Trophoblast cell (in vitro differentiated cells and primary cell): ENCODE measurements at regions not wholly inside any gene's neighbourhood (a gene's known extent, or its start where the extent isn't known, plus 50 kb on each side); places are given as distances from the start of the nearest gene placed in this dataset.

Source experiments
- DNase-seq, 2 donors: peaks; one replicate each; pipeline ENCODE4 v3.0.0-alpha.2; 2016
- H2AFZ ChIP-seq: 2 replicates; pipeline ENCODE4 v1.6.1; 2013; ENCODE audit warnings: low read length, moderate library complexity, mild to moderate bottlenecking; ENCODE audit not compliant: insufficient read depth, poor library complexity
- H2AK5ac ChIP-seq: 2 replicates; pipeline ENCODE4 v1.6.1; 2013; ENCODE audit warnings: mild to moderate bottlenecking, low read length
- H2BK120ac ChIP-seq: 2 replicates; pipeline ENCODE4 v1.6.1; 2013; ENCODE audit warnings: low read length, mild to moderate bottlenecking, moderate library complexity; ENCODE audit not compliant: insufficient read depth, poor library complexity
- H2BK12ac ChIP-seq: 2 replicates; pipeline ENCODE4 v1.6.1; 2013; ENCODE audit warnings: mild to moderate bottlenecking, low read length, moderate library complexity
- H2BK5ac ChIP-seq: 2 replicates; pipeline ENCODE4 v1.6.1; 2013; ENCODE audit warnings: low read length, low read depth, moderate library complexity, mild to moderate bottlenecking; ENCODE audit not compliant: poor library complexity
- H3K14ac ChIP-seq: 2 replicates; pipeline ENCODE4 v1.6.1; 2013; ENCODE audit warnings: mild to moderate bottlenecking, low read length
- H3K18ac ChIP-seq: 2 replicates; pipeline ENCODE4 v1.6.1; 2013; ENCODE audit warnings: mild to moderate bottlenecking, low read length
- H3K23ac ChIP-seq: 2 replicates; pipeline ENCODE4 v1.6.1; 2013; ENCODE audit warnings: low read length
- H3K27ac ChIP-seq: 2 replicates; pipeline ENCODE4 v1.5.1; 2013; ENCODE audit warnings: low read depth, mild to moderate bottlenecking, inconsistent platforms, low read length, moderate library complexity
- H3K27me3 ChIP-seq: 2 replicates; pipeline ENCODE4 v1.6.1; 2013; ENCODE audit warnings: inconsistent platforms, mild to moderate bottlenecking, low read length, moderate library complexity; ENCODE audit not compliant: insufficient read depth
- H3K36me3 ChIP-seq, 2 experiments: 1 replicate in 1 of 2; 2 replicates in 1 of 2; pipeline ENCODE4 v1.6.1; 2013; ENCODE audit warnings: low read length in 2 of 2, mild to moderate bottlenecking in 2 of 2, moderate library complexity in 1 of 2; ENCODE audit not compliant: insufficient read depth in 2 of 2, control insufficient read depth in 1 of 2
- H3K4ac ChIP-seq: 2 replicates; pipeline ENCODE4 v1.6.1; 2013; ENCODE audit warnings: low read depth, mild to moderate bottlenecking, low read length, moderate library complexity
- H3K4me1 ChIP-seq, 2 experiments: 1 replicate in 1 of 2; 2 replicates in 1 of 2; pipeline ENCODE4 v1.6.1; 2013; ENCODE audit warnings: low read length in 2 of 2, mild to moderate bottlenecking in 2 of 2, moderate library complexity in 1 of 2; ENCODE audit not compliant: insufficient read depth in 2 of 2, control insufficient read depth in 1 of 2
- H3K4me2 ChIP-seq: 2 replicates; pipeline ENCODE4 v1.6.1; 2013; ENCODE audit warnings: inconsistent platforms, mild to moderate bottlenecking, low read length, moderate library complexity
- H3K4me3 ChIP-seq: 2 replicates; pipeline ENCODE4 v1.5.1; 2013; ENCODE audit warnings: mild to moderate bottlenecking, low read depth, low read length, inconsistent platforms
- H3K79me1 ChIP-seq: one replicate; pipeline ENCODE4 v1.6.1; 2013; ENCODE audit warnings: low read length
- H3K79me2 ChIP-seq: 2 replicates; pipeline ENCODE4 v1.6.1; 2013; ENCODE audit warnings: low read length, mild to moderate bottlenecking; ENCODE audit not compliant: control insufficient read depth, insufficient read depth, poor library complexity
- H3K9ac ChIP-seq: 2 replicates; pipeline ENCODE4 v1.6.1; 2013; ENCODE audit warnings: mild to moderate bottlenecking, low read length
- H3K9me3 ChIP-seq: 2 replicates; pipeline ENCODE4 v1.6.1; 2013; ENCODE audit warnings: low read depth, mild to moderate bottlenecking, control low read depth, inconsistent platforms, low read length; ENCODE audit not compliant: insufficient read depth
- H4K12ac ChIP-seq: 2 replicates; pipeline ENCODE4 v1.6.1; 2013; ENCODE audit warnings: low read depth, mild to moderate bottlenecking, low read length, moderate library complexity
- H4K8ac ChIP-seq: 2 replicates; pipeline ENCODE4 v1.6.1; 2013; ENCODE audit warnings: low read depth, mild to moderate bottlenecking, low read length, moderate library complexity
- H4K91ac ChIP-seq: one replicate; pipeline ENCODE4 v1.6.1; 2013; ENCODE audit warnings: low read depth, mild to moderate bottlenecking, low read length, moderate library complexity
- WGBS: extraction: QIAGEN DNeasy Blood & Tissue Kit; methylation state at CpG from one replicate; pipeline ENCODE4 v1.1.7; 2013; ENCODE audit warnings: missing lambda C conversion rate; ENCODE audit not compliant: insufficient read length, insufficient coverage; ENCODE audit errors: extremely low coverage; 5-methylcytosine and 5-hydroxymethylcytosine counted together

GRCh38 chr16:50944436-50944835 lies 202.6 kb downstream of the CYLD start:
- no peak overlapping the region for H3K4me2 ChIP-seq
- no peak overlapping the region for H4K12ac ChIP-seq
- H3K9ac ChIP-seq: no peak overlapping the region
- H3K27me3 ChIP-seq: no peaks in the 10 kb centered on the region
- no peak for DNase-seq
- no peaks in the 10 kb centered on the region for H3K79me1 ChIP-seq
- H3K14ac ChIP-seq: no peak overlapping the region
- no peaks in the 10 kb centered on the region for H3K79me2 ChIP-seq
- peaks cover 1% of the 10 kb centered on the region for H3K9me3 ChIP-seq
- H4K91ac ChIP-seq: no peak overlapping the region
- no peak overlapping the region for H3K18ac ChIP-seq
- WGBS: no CpG with 5 or more reads among the region's 1 CpG
- H3K27ac ChIP-seq: no peak overlapping the region
- H2BK5ac ChIP-seq: no peak overlapping the region
- no peak overlapping the region for H3K4ac ChIP-seq
- H3K4me1 ChIP-seq: no peaks in the 10 kb centered on the region
- no peak overlapping the region for H3K4me3 ChIP-seq
- no peak overlapping the region for H3K23ac ChIP-seq
- no peak overlapping the region for H2BK12ac ChIP-seq
- H2BK120ac ChIP-seq: no peak overlapping the region
- no peak overlapping the region for H2AK5ac ChIP-seq
- no peak overlapping the region for H4K8ac ChIP-seq
- no peak overlapping the region for H2AFZ ChIP-seq
- H3K36me3 ChIP-seq: no peaks in the 10 kb centered on the region

GRCh38 chr16:50944033-50944432 lies 202.1 kb downstream of the CYLD start:
- no CpG with 5 or more reads among the region's 7 CpGs for WGBS
- no peak for DNase-seq
- Histone ChIP-seq H3K79me2 (no peaks in the 10 kb centered on the region), H3K18ac (no peak overlapping the region), H4K8ac (no peak overlapping the region), H3K4me2 (no peak overlapping the region), H2BK12ac (no peak overlapping the region), H3K4ac (no peak overlapping the region), H2BK5ac (no peak overlapping the region), H3K9ac (no peak overlapping the region), H3K9me3 (peaks cover 1% of the 10 kb centered on the region), H3K4me1 (no peaks in the 10 kb centered on the region), H3K79me1 (no peaks in the 10 kb centered on the region), H2AFZ (no peak overlapping the region), H3K36me3 (no peaks in the 10 kb centered on the region), H2BK120ac (no peak overlapping the region), H3K4me3 (no peak overlapping the region), H3K14ac (no peak overlapping the region), H2AK5ac (no peak overlapping the region), H3K23ac (no peak overlapping the region), H4K12ac (no peak overlapping the region), H4K91ac (no peak overlapping the region), H3K27me3 (no peaks in the 10 kb centered on the region), H3K27ac (no peak overlapping the region)

DNA sequence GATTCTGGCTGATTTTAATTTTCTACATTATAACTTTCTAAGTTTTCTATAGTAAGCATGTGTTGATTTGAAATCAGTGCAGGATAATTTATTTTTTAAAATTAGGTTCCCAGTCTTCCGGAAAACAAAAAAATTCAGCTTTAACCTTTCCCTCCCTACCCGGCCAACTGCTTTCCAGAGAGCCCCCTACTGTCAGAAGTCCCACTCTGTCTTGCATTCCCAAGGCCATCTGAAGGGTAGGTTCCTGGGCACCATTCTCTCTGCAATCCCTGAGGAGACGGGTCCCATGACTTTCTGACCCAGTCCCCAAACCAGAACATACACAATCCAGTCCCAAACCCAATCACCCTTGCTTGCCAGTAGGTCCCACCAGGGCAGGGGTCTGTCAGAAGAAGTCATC lies 200.3 kb downstream of the CYLD start:
- peaks cover under 1% of the 10 kb centered on the region for H3K9me3 ChIP-seq
- no peak overlapping the region for H2BK120ac ChIP-seq
- H3K23ac ChIP-seq: no peak overlapping the region
- H2AFZ ChIP-seq: no peak overlapping the region
- H2AK5ac ChIP-seq: no peak overlapping the region
- no peaks in the 10 kb centered on the region for H3K27me3 ChIP-seq
- no peak for DNase-seq
- no peak overlapping the region for H3K9ac ChIP-seq
- H3K36me3 ChIP-seq: no peaks in the 10 kb centered on the region
- H2BK12ac ChIP-seq: no peak overlapping the region
- no CpG with 5 or more reads among the region's 3 CpGs for WGBS
- H3K4me1 ChIP-seq: no peaks in the 10 kb centered on the region
- H3K14ac ChIP-seq: no peak overlapping the region
- no peak overlapping the region for H3K4me3 ChIP-seq
- no peaks in the 10 kb centered on the region for H3K79me1 ChIP-seq
- H3K4me2 ChIP-seq: no peak overlapping the region
- no peak overlapping the region for H3K18ac ChIP-seq
- no peaks in the 10 kb centered on the region for H3K79me2 ChIP-seq
- H3K27ac ChIP-seq: no peak overlapping the region
- H4K91ac ChIP-seq: no peak overlapping the region
- H3K4ac ChIP-seq: no peak overlapping the region
- no peak overlapping the region for H2BK5ac ChIP-seq
- H4K8ac ChIP-seq: no peak overlapping the region
- no peak overlapping the region for H4K12ac ChIP-seq

DNA sequence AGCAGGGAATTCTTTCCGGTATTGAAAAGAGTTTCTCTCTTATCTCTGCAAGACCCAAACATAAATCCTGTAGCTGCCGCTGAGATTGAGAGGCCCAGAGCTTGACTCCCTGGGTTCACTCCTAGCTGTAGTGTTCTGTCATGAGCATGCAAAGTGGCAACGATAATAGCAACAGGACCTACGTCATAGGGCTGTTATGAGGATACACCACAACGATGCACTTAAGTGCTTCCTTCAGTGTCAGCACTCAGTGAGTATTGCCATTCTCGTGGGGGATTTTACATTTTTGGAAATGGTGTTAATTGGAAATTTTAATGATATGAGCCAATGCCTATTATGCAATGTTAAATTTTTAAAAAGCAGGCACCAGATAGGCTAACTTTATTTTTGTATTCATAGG lies 199.8 kb downstream of the CYLD start:
- Histone ChIP-seq H2BK12ac (no peak overlapping the region), H3K27ac (no peak overlapping the region), H3K23ac (no peak overlapping the region), H2AFZ (no peak overlapping the region), H4K8ac (no peak overlapping the region), H3K4ac (no peak overlapping the region), H3K79me1 (no peaks in the 10 kb centered on the region), H3K14ac (no peak overlapping the region), H2BK5ac (no peak overlapping the region), H3K4me1 (no peaks in the 10 kb centered on the region), H3K9me3 (no peaks in the 10 kb centered on the region), H2BK120ac (no peak overlapping the region), H3K36me3 (no peaks in the 10 kb centered on the region), H3K9ac (no peak overlapping the region), H3K79me2 (no peaks in the 10 kb centered on the region), H3K4me3 (no peak overlapping the region), H4K91ac (no peak overlapping the region), H3K4me2 (no peak overlapping the region), H3K27me3 (no peaks in the 10 kb centered on the region), H3K18ac (no peak overlapping the region), H4K12ac (no peak overlapping the region), H2AK5ac (no peak overlapping the region)
- no CpG with 5 or more reads among the region's 6 CpGs for WGBS
- DNase-seq: no peak
